GM18517 (cell line): ENCODE measurements at regions not wholly inside any gene's neighbourhood (a gene's known extent, or its start where the extent isn't known, plus 50 kb on each side); places are given as distances from the start of the nearest gene placed in this dataset.

Experiments used
- ATAC-seq: cut with Tn5 transposase; IDR thresholded peaks from one replicate; pipeline ENCODE4 v1.9.1; 2021; ENCODE audit warnings: mild to moderate bottlenecking, moderate library complexity; ENCODE audit not compliant: unreplicated experiment

GRCh38 chr22:22042599-22043295, 60.2 kb upstream of the TOP3B start:
- ATAC-seq: no peak

- no peak for ATAC-seq
These were observed 59.4 kb upstream of the TOP3B start for GRCh38 chr22:22042009-22042408.

GRCh38 chr22:22040908-22041307, 58.3 kb upstream of the TOP3B start:
- no peak for ATAC-seq

GRCh38 chr22:22040472-22040871, 57.9 kb upstream of the TOP3B start:
- no peak for ATAC-seq

- no peak for ATAC-seq
These were observed 56.9 kb upstream of the TOP3B start for GRCh38 chr22:22039286-22040074.

- ATAC-seq: no peak
These were observed 55.7 kb upstream of the TOP3B start for GRCh38 chr22:22038178-22038880.

- no peak for ATAC-seq
These were observed 55.2 kb upstream of the TOP3B start for GRCh38 chr22:22037740-22038139.

GRCh38 chr22:22037229-22037628, 54.6 kb upstream of the TOP3B start:
- ATAC-seq: no peak

- no peak for ATAC-seq
These were observed 54.0 kb upstream of the TOP3B start for GRCh38 chr22:22036588-22036987.

GRCh38 chr22:22035771-22036314, 53.3 kb upstream of the TOP3B start:
- ATAC-seq: no peak

- ATAC-seq: no peak
These were observed 52.6 kb upstream of the TOP3B start for GRCh38 chr22:22035203-22035602.

- no peak for ATAC-seq
These were observed 52.0 kb upstream of the TOP3B start for GRCh38 chr22:22034469-22035132.

- ATAC-seq: no peak
These were observed 51.3 kb upstream of the TOP3B start for GRCh38 chr22:22033803-22034468.

- no peak for ATAC-seq
These were observed 50.6 kb upstream of the TOP3B start for GRCh38 chr22:22032906-22033802.

- ATAC-seq: no peak
These were observed 49.7 kb upstream of the TOP3B start for GRCh38 chr22:22032099-22032905.
